Central memory CD8-positive, alpha-beta T cell (primary cell): ENCODE measurements at regions not wholly inside any gene's neighbourhood (a gene's known extent, or its start where the extent isn't known, plus 50 kb on each side); places are given as distances from the start of the nearest gene placed in this dataset.

Source experiments
- ATAC-seq: fragments of 150-1000 bp; cut with Tn5 transposase; replicated peaks from 2 replicates; pipeline ENCODE4 v1.10.0; 2022; ENCODE audit warnings: mild to moderate bottlenecking, moderate FRiP score, moderate number of reproducible peaks; ENCODE audit not compliant: poor library complexity, severe bottlenecking; ENCODE audit errors: extremely low read depth
- DNase-seq, 2 donors: peaks; one replicate each; pipeline ENCODE4 v3.0.0; 2021; ENCODE audit warnings: low spot score in 2 of 2
- H3K27ac Mint-ChIP-seq: one replicate; pipeline ENCODE4 v1.8.0; 2022; ENCODE audit warnings: low read depth, mild to moderate bottlenecking, moderate library complexity, mixed read lengths
- H3K27me3 Mint-ChIP-seq: one replicate; pipeline ENCODE4 v1.8.0; 2022; ENCODE audit warnings: mixed read lengths
- H3K36me3 Mint-ChIP-seq: one replicate; pipeline ENCODE4 v1.8.0; 2022; ENCODE audit warnings: mild to moderate bottlenecking, moderate library complexity, mixed read lengths; ENCODE audit not compliant: insufficient read depth
- H3K4me1 Mint-ChIP-seq: one replicate; pipeline ENCODE4 v1.8.0; 2022; ENCODE audit warnings: mixed read lengths
- H3K4me3 Mint-ChIP-seq: one replicate; pipeline ENCODE4 v1.8.0; 2022; ENCODE audit warnings: mild to moderate bottlenecking, moderate library complexity, mixed read lengths
- H3K9me3 Mint-ChIP-seq: one replicate; pipeline ENCODE4 v1.8.0; 2022; ENCODE audit warnings: mixed read lengths

DNA sequence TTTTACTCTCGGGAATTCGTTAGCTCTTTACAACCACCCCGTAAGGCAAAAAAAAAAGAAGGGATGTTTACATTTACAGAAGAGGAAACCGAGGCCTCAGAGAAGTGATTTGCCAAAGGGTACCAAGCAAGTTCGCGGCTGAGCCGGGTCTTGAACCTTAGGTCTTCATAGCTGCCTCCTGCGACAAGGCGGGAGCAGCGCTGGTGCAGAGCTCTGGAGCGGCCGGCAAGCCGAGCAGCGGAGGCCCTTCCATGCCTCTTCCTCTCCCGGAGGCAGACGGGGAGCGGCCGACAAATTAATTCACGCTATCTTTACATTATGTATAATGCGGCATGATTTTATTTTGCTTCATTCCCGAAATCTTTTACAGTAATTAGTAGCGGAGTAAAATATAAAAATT, 536.3 kb downstream of the INSC start:
- Mint-ChIP-seq H3K27ac (no peak overlapping the region), H3K36me3 (no peaks in the 10 kb centered on the region), H3K27me3 (peaks cover 21% of the 10 kb centered on the region), H3K9me3 (peaks cover 6% of the 10 kb centered on the region), H3K4me3 (no peak overlapping the region), H3K4me1 (no peaks in the 10 kb centered on the region)
- ATAC-seq, result no peak
- DNase-seq, result no peak

DNA sequence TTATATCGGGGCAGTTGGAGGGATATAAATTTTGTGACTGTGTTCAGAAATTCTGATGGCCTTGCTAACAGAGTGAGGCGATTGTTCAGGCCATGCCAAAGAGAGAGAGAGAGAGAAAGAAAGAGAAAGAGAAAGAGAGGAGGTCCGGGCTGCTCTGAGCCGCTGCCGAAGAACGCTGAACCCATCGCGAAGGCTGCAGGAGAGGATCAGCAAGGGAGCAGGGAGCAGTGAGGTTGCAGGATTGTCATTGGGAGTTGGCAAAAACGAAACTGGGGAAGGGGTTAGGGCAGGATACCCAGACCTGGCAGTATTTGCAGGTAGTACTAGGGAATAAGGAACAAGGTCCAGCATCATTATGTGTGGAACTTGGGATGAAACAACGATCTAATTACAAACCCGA, 537.1 kb downstream of the INSC start:
- ATAC-seq (no peak), DNase-seq (no peak)
- Mint-ChIP-seq H3K4me1 (no peaks in the 10 kb centered on the region), H3K36me3 (no peaks in the 10 kb centered on the region), H3K27me3 (peaks cover 21% of the 10 kb centered on the region), H3K27ac (no peak overlapping the region), H3K4me3 (no peak overlapping the region), H3K9me3 (peaks cover 6% of the 10 kb centered on the region)

DNA sequence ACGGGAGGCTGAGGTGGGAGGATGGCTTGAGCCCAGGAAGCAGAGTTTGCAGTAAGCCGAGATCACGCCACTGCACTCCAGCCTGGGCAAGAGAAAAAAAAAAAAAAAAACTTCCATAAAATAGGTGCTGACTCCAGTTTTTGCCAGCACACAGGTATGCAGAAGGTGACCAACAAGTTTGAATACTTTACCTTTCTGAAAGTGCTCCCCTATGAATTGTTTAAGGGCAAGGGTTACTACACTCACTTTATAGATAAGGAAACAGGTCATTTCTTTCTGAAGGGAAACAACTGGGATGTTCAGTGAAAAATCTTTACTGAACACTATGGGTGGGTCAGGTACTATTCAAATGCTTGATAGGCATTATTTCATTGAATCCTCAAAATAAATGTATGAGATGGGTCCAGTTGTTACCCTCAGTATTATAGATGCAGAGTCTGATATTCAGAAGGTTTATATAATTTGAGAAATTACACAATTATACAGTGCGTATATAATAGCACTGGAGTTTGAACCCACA, 538.5 kb downstream of the INSC start:
- DNase-seq, result no peak
- ATAC-seq, result no peak
- no peaks in the 10 kb centered on the region for H3K9me3 Mint-ChIP-seq
- H3K4me3 Mint-ChIP-seq, result no peak overlapping the region
- no peak overlapping the region for H3K27ac Mint-ChIP-seq
- H3K36me3 Mint-ChIP-seq, result no peaks in the 10 kb centered on the region
- no peaks in the 10 kb centered on the region for H3K4me1 Mint-ChIP-seq
- H3K27me3 Mint-ChIP-seq, result peaks cover 21% of the 10 kb centered on the region

DNA sequence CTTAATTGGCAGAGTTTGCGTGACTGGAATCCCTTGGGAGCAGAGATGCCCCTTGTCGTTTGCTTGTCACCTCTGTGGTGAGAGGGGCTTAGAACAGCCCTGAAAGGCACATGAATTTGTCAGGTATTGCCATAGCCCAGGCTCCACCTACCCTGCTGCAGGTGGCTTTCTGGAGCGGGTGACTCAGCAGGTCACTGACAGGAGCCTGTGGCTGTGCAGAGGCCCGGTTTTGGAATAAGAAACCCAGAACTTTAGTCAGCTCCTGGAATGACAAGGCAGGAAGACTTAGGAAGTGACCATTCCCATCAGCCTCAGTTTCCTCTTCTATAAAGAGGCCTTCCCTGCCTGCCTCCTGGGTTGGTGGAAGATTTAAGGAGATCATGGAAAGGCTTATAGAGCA, 539.7 kb downstream of the INSC start:
- H3K4me1 Mint-ChIP-seq, result no peaks in the 10 kb centered on the region
- no peak overlapping the region for H3K27ac Mint-ChIP-seq
- ATAC-seq (no peak), DNase-seq (no peak)
- no peak overlapping the region for H3K4me3 Mint-ChIP-seq
- H3K36me3 Mint-ChIP-seq, result no peaks in the 10 kb centered on the region
- H3K27me3 Mint-ChIP-seq, result peaks cover 21% of the 10 kb centered on the region
- no peaks in the 10 kb centered on the region for H3K9me3 Mint-ChIP-seq

DNA sequence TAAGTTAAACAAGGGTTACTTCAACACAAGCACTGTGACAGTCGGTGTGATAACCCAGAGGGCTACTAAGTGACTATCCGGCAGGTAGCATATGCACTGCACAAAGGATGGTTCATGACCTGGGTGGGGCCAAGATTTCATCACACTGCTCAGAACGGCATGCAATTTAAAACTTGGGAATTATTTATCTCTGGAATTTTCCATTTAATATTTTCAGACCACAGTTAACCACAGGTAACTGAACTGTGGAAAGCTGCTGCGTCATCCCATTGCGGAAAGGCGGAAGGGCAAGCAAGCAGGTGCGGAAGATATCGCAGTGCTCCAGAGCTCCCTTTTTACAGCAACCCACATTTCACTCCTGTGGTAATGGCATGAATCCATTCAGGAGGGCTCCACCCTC, 540.8 kb downstream of the INSC start:
- Mint-ChIP-seq H3K9me3 (peaks cover under 1% of the 10 kb centered on the region), H3K27ac (no peak overlapping the region), H3K4me3 (no peak overlapping the region), H3K36me3 (no peaks in the 10 kb centered on the region), H3K4me1 (no peaks in the 10 kb centered on the region), H3K27me3 (peaks cover 23% of the 10 kb centered on the region)
- ATAC-seq (no peak), DNase-seq (no peak)

GRCh38 chr11:15657264-15657663, 542.5 kb downstream of the INSC start:
- DNase-seq (no peak), ATAC-seq (no peak)
- no peaks in the 10 kb centered on the region for H3K4me1 Mint-ChIP-seq
- no peak overlapping the region for H3K4me3 Mint-ChIP-seq
- H3K27ac Mint-ChIP-seq, result no peak overlapping the region
- H3K9me3 Mint-ChIP-seq, result peaks cover 5% of the 10 kb centered on the region
- peaks cover 12% of the 10 kb centered on the region for H3K27me3 Mint-ChIP-seq
- no peaks in the 10 kb centered on the region for H3K36me3 Mint-ChIP-seq

DNA sequence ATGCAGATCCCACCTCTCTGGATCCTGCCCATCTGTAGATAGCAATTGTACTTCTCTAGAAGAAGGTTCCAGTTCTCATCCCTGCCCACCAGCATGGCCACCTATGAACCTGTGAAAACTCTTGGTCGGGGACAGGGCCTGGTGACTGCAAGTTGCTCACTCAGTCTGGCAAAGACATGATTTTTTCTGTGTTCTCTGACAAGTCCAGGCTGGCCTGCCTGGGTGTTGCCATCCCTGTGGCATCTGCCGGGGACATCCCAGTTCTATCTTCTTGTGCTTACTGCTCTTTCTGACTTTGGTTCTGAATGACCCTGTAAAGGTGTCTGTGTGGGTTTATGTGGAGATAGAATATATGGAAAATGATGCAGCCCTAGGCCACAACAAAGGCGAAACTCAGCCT, 545.8 kb downstream of the INSC start:
- no peak for ATAC-seq
- Mint-ChIP-seq H3K9me3 (peaks cover 15% of the 10 kb centered on the region), H3K27ac (no peak overlapping the region), H3K4me3 (no peak overlapping the region), H3K4me1 (no peaks in the 10 kb centered on the region), H3K36me3 (no peaks in the 10 kb centered on the region), H3K27me3 (peaks cover 7% of the 10 kb centered on the region)
- DNase-seq, result no peak

- H3K9me3 Mint-ChIP-seq, result peaks cover 21% of the 10 kb centered on the region
- DNase-seq (no peak), ATAC-seq (no peak)
- peaks cover 7% of the 10 kb centered on the region for H3K27me3 Mint-ChIP-seq
- no peak overlapping the region for H3K27ac Mint-ChIP-seq
- H3K36me3 Mint-ChIP-seq, result no peaks in the 10 kb centered on the region
- no peak overlapping the region for H3K4me3 Mint-ChIP-seq
- no peaks in the 10 kb centered on the region for H3K4me1 Mint-ChIP-seq
Measured at GRCh38 chr11:15662285-15662684, 547.6 kb downstream of the INSC start.

DNA sequence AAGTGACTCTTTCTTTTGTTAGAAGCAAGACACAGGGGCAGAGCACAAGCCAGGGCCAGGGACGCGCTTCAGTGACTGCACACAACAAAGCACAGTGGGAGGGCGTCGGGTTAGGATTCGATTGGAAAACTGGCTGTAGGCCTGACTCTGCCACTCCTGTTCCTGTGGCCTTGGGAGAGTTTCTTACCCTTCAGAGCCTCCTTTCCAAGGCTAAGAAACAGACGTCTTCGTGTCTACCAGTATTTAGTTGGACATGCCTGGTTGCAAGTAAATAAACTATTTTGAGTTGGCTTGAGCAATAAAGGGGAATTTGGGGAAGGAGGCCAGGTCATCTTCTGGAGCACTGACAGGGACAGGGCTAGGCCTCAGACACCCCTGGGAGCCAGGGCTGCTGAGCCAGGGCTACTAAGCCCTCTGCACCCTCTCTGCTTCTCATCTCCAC, 549.1 kb downstream of the INSC start:
- Mint-ChIP-seq H3K27ac (no peak overlapping the region), H3K9me3 (peaks cover 21% of the 10 kb centered on the region), H3K4me1 (no peaks in the 10 kb centered on the region), H3K36me3 (no peaks in the 10 kb centered on the region), H3K4me3 (no peak overlapping the region), H3K27me3 (peaks cover 7% of the 10 kb centered on the region)
- DNase-seq, result no peak
- no peak for ATAC-seq

- DNase-seq (no peak), ATAC-seq (no peak)
- Mint-ChIP-seq H3K9me3 (peaks cover 27% of the 10 kb centered on the region), H3K27me3 (peaks cover 15% of the 10 kb centered on the region), H3K27ac (no peak overlapping the region), H3K4me1 (no peaks in the 10 kb centered on the region), H3K36me3 (no peaks in the 10 kb centered on the region), H3K4me3 (no peak overlapping the region)
Measured at GRCh38 chr11:15665368-15665871, 550.7 kb downstream of the INSC start.

- Mint-ChIP-seq H3K27ac (no peak overlapping the region), H3K9me3 (peaks cover 26% of the 10 kb centered on the region), H3K36me3 (no peaks in the 10 kb centered on the region), H3K4me3 (no peak overlapping the region), H3K4me1 (no peaks in the 10 kb centered on the region), H3K27me3 (peaks cover 12% of the 10 kb centered on the region)
- DNase-seq, result no peak
- ATAC-seq, result no peak
Measured at GRCh38 chr11:15667127-15667725, 552.5 kb downstream of the INSC start.

- ATAC-seq (no peak), DNase-seq (no peak)
- H3K27ac Mint-ChIP-seq, result no peak overlapping the region
- no peaks in the 10 kb centered on the region for H3K36me3 Mint-ChIP-seq
- H3K9me3 Mint-ChIP-seq, result peaks cover 26% of the 10 kb centered on the region
- no peaks in the 10 kb centered on the region for H3K4me1 Mint-ChIP-seq
- H3K4me3 Mint-ChIP-seq, result no peak overlapping the region
- peaks cover 12% of the 10 kb centered on the region for H3K27me3 Mint-ChIP-seq
Measured at GRCh38 chr11:15668718-15669117, 554.0 kb downstream of the INSC start.

DNA sequence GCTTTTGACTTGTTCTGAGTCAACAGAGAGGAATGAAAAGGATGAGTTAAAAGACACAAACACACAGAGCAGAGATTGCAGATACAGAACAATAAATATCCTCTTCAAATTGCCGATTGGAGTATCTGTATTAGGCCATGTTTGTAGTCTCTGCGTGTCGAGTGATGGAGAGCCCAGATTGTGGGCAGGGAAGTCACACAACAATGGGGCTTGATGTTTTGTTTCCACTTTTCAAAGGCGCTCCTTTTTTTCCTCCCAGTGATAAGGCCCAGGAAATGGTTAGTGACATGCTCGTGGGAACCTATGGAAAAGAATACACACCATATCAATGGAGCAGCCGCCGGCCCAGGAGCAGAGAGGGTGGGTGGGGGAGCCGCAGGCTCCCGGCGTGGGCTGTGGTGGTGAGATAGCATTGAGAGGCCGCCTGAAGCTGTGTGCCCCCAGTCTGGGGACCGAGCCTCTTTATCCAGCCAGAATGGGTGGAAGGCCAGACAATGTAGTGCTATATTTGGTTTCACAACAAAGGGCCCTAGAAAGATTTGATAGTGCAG, 555.9 kb downstream of the INSC start:
- Mint-ChIP-seq H3K36me3 (no peaks in the 10 kb centered on the region), H3K4me1 (no peaks in the 10 kb centered on the region), H3K9me3 (peaks cover 16% of the 10 kb centered on the region), H3K27me3 (peaks cover 12% of the 10 kb centered on the region), H3K27ac (no peak overlapping the region), H3K4me3 (no peak overlapping the region)
- no peak for ATAC-seq
- no peak for DNase-seq
